IMR-90 (cell line): ENCODE measurements at regions not wholly inside any gene's neighbourhood (a gene's known extent, or its start where the extent isn't known, plus 50 kb on each side); places are given as distances from the start of the nearest gene placed in this dataset.
A peak's percentile ranks its signal among the peaks of the same experiment; 100 is the strongest.

Experiments
- ATAC-seq: fragments of 200-7000 bp; cut with Tn5 transposase; 2 replicates; pipeline ENCODE4 v1.9.1; 2020; ENCODE audit warnings: low read depth, mild to moderate bottlenecking, moderate library complexity
- BruUV-seq: library from RNA; stranded (reverse); fragments of 400-500 nt; replicated peaks from 2 replicates; lab custom pipeline; 2021; lab: Mats Ljungman, UMichigan
- CTCF ChIA-PET: fragments of 300-600 bp; formaldehyde crosslinking; extraction: SDS; loops from one replicate; lab custom pipeline; 2021; ENCODE audit warnings: antibody characterized with exemption; lab: Yijun Ruan, JAX
- POLR2A ChIA-PET: fragments of 300-600 bp; sonication (Branson Sonifier 250); formaldehyde crosslinking; loops from one replicate; lab custom pipeline; 2022; ENCODE audit warnings: antibody characterized with exemption; ENCODE audit not compliant: unreplicated experiment; lab: Charles Lee
- DNase-seq: peaks from one replicate; pipeline ENCODE4 v3.0.0; 2013
- H2AFZ ChIP-seq: replicated peaks from 2 replicates; pipeline ENCODE3; 2013; ENCODE audit warnings: low read length, mild to moderate bottlenecking; ENCODE audit not compliant: poor library complexity
- H2AK5ac ChIP-seq: 2 replicates; pipeline ENCODE4 v1.6.1; 2013; ENCODE audit warnings: low read depth, low read length, inconsistent platforms
- H2AK9ac ChIP-seq: replicated peaks from 2 replicates; pipeline ENCODE3; 2013; ENCODE audit warnings: mild to moderate bottlenecking, low read depth, low read length, moderate library complexity; ENCODE audit not compliant: poor library complexity
- H2BK120ac ChIP-seq: 2 replicates; pipeline ENCODE4 v1.6.1; 2013; ENCODE audit warnings: low read depth, low read length, inconsistent platforms
- H2BK15ac ChIP-seq: 3 replicates; pipeline ENCODE4 v1.6.1; 2013; ENCODE audit warnings: low read depth, low read length, inconsistent platforms
- H2BK20ac ChIP-seq: 2 replicates; pipeline ENCODE4 v1.6.1; 2013; ENCODE audit warnings: low read depth, mild to moderate bottlenecking, inconsistent platforms, low read length, moderate library complexity
- H2BK5ac ChIP-seq: 2 replicates; pipeline ENCODE4 v1.6.1; 2013; ENCODE audit warnings: mild to moderate bottlenecking, low read depth, low read length, inconsistent platforms; ENCODE audit not compliant: poor library complexity, severe bottlenecking
- H3K14ac ChIP-seq: replicated peaks from 2 replicates; pipeline ENCODE4 v1.6.1; 2013; ENCODE audit warnings: low read depth, low read length, inconsistent platforms
- H3K18ac ChIP-seq: 2 replicates; pipeline ENCODE4 v1.6.1; 2013; ENCODE audit warnings: low read depth, low read length, control low read depth
- H3K23ac ChIP-seq: 2 replicates; pipeline ENCODE4 v1.6.1; 2013; ENCODE audit warnings: low read depth, low read length, inconsistent platforms
- H3K27ac ChIP-seq: 2 replicates; pipeline ENCODE4 v1.5.1; 2013; ENCODE audit warnings: mild to moderate bottlenecking, control low read depth, low read length; ENCODE audit not compliant: insufficient read depth
- H3K27me3 ChIP-seq: 2 replicates; pipeline ENCODE4 v1.6.1; 2013; ENCODE audit warnings: low read length; ENCODE audit not compliant: control insufficient read depth, insufficient read depth
- H3K36me3 ChIP-seq: 2 replicates; pipeline ENCODE4 v1.6.1; 2013; ENCODE audit warnings: low read length, mixed read lengths; ENCODE audit not compliant: control insufficient read depth, insufficient read depth
- H3K4ac ChIP-seq: 2 replicates; pipeline ENCODE4 v1.6.1; 2013; ENCODE audit warnings: low read depth, low read length, inconsistent platforms
- H3K4me1 ChIP-seq: 2 replicates; pipeline ENCODE4 v1.6.1; 2013; ENCODE audit warnings: low read length, mixed read lengths; ENCODE audit not compliant: control insufficient read depth, insufficient read depth
- H3K4me2 ChIP-seq: 2 replicates; pipeline ENCODE4 v1.6.1; 2013; ENCODE audit warnings: low read depth, mild to moderate bottlenecking, control low read depth, low read length, moderate library complexity
- H3K4me3 ChIP-seq: 2 replicates; pipeline ENCODE4 v1.5.1; 2013; ENCODE audit warnings: low read depth, mild to moderate bottlenecking, control low read depth, low read length, moderate library complexity; ENCODE audit not compliant: insufficient read depth
- H3K56ac ChIP-seq: 2 replicates; pipeline ENCODE4 v1.6.1; 2013; ENCODE audit warnings: low read length, inconsistent platforms; ENCODE audit not compliant: insufficient read depth; ENCODE audit errors: extremely low read depth
- H3K79me1 ChIP-seq, 2 experiments: 2 replicates each; pipeline ENCODE4 v1.6.1; 2013; ENCODE audit warnings: low read length in 2 of 2, inconsistent platforms in 1 of 2, low read depth in 1 of 2
- H3K9ac ChIP-seq: 2 replicates; pipeline ENCODE4 v1.6.1; 2013; ENCODE audit warnings: low read depth, low read length, control low read depth
- H3K9me1 ChIP-seq: 2 replicates; pipeline ENCODE4 v1.6.1; 2013; ENCODE audit warnings: low read length, inconsistent platforms; ENCODE audit not compliant: insufficient read depth
- H3K9me3 ChIP-seq: 2 replicates; pipeline ENCODE4 v1.6.1; 2013; ENCODE audit warnings: low read length; ENCODE audit not compliant: control insufficient read depth, insufficient read depth
- H4K20me1 ChIP-seq: 2 replicates; pipeline ENCODE4 v1.6.1; 2013; ENCODE audit warnings: low read length, inconsistent platforms; ENCODE audit not compliant: insufficient read depth
- H4K5ac ChIP-seq: 2 replicates; pipeline ENCODE4 v1.6.1; 2013; ENCODE audit warnings: mild to moderate bottlenecking, low read depth, low read length, control low read depth
- H4K8ac ChIP-seq, 2 experiments: 2 replicates each; pipeline ENCODE4 v1.6.1; 2013; ENCODE audit warnings: low read depth in 2 of 2, low read length in 2 of 2, control low read depth in 1 of 2, inconsistent platforms in 1 of 2
- H4K91ac ChIP-seq: 2 replicates; pipeline ENCODE4 v1.6.1; 2013; ENCODE audit warnings: low read depth, low read length, inconsistent platforms; ENCODE audit not compliant: insufficient read depth
- CEBPB ChIP-seq: IDR thresholded peaks from 2 replicates; pipeline ENCODE4 v1.6.1; 2012; ENCODE audit warnings: low read depth, low read length, improper control_type of control experiment
- MXI1 ChIP-seq: IDR thresholded peaks from 2 replicates; pipeline ENCODE4 v1.6.1; 2012; ENCODE audit warnings: low read depth, mild to moderate bottlenecking, low read length, moderate library complexity, borderline replicate concordance
- WGBS, 2 experiments: methylation state at CpG; one replicate each; pipeline versions ENCODE4 v1.1.5 to v1.1.7; 2013; ENCODE audit warnings: missing lambda C conversion rate in 2 of 2; ENCODE audit not compliant: insufficient read length in 1 of 2; ENCODE audit errors: extremely low coverage in 2 of 2; 5-methylcytosine and 5-hydroxymethylcytosine counted together
- dilution Hi-C: fragments of 300-500 bp; cut with HindIII; formaldehyde crosslinking; loops from one replicate; pipeline ENCODE4 v1.14.3; 2018; ENCODE audit warnings: low sequenced_read_pairs; ENCODE audit not compliant: unreplicated experiment
- in situ Hi-C: fragments of 300-500 bp; cut with MboI; formaldehyde crosslinking; loops from 3 replicates; pipeline ENCODE4 v1.14.3; 2019; ENCODE audit warnings: low sequenced_read_pairs, inconsistent platforms, mixed read lengths
- intact Hi-C: fragments of 100-400 bp; cut with micrococcal nuclease; formaldehyde crosslinking; loops from 2 replicates; pipeline ENCODE4 v1.10.0; 2022

GRCh38 chr10:62589689-62590088 is 214.8 kb upstream of the ADO start:
- Histone ChIP-seq H3K36me3 (no peaks in the 10 kb centered on the region), H3K4me1 (peaks cover 7% of the 10 kb centered on the region), H3K23ac (no peak overlapping the region), H2AK9ac (no peak overlapping the region), H4K91ac (peak overlapping the region; percentile 80), H4K20me1 (no peaks in the 10 kb centered on the region), H4K5ac (no peak overlapping the region; the same call in 1 of the 2 replicates), H3K9ac (no peak overlapping the region), H3K79me1 (no peaks in the 10 kb centered on the region), H2BK15ac (peak overlapping the region; percentile 27; the same call in 1 of the 3 replicates), H3K27ac (no peak overlapping the region), H4K8ac (no peak overlapping the region), H3K4me2 (no peak overlapping the region), H3K4ac (peak overlapping the region; percentile 45; the same call in 1 of the 2 replicates), H3K56ac (no peak overlapping the region), H2BK20ac (peak overlapping the region; percentile 70), H3K9me3 (no peaks in the 10 kb centered on the region), H2AFZ (no peak overlapping the region), H3K27me3 (no peaks in the 10 kb centered on the region), H3K18ac (peak overlapping the region; percentile 4; the same call in 1 of the 2 replicates), H3K14ac (no peak overlapping the region), H3K9me1 (peaks cover 6% of the 10 kb centered on the region; the same call in 1 of the 2 replicates), H2AK5ac (peak overlapping the region; percentile 1; the same call in 1 of the 2 replicates), H3K4me3 (no peak overlapping the region), H2BK120ac (peak overlapping the region; percentile 20; the same call in 1 of the 2 replicates), H2BK5ac (peak overlapping the region; percentile 5)
- dilution Hi-C loops (no loop called here), in situ Hi-C loops (loop anchor here (25.0 kb wide), 1 partner anchor 552 kb away; no protein-coding TSS in a partner anchor), intact Hi-C loops (loop anchor here (5.0 to 10.0 kb wide), 3 partner anchors 97 to 1035 kb away; partner anchors contain the start of gene RTKN2)
- ATAC-seq (no peak), DNase-seq (peak; percentile 18)
- 100% methylated on average over 1 of the region's 2 CpGs; no CpG with 5 or more reads in 1 of the 2 experiments for WGBS, 2 experiments
- CTCF ChIA-PET = interaction anchor here (1.4 to 2.1 kb wide), 2 partner anchors 140 to 569 kb away, joined by 3 to 5 read pairs; no protein-coding TSS in a partner anchor
- TF ChIP-seq CEBPB (peak; percentile 77), MXI1 (no peak)
- POLR2A ChIA-PET = no interaction called here
- no TSS peak for BruUV-seq
